Fibroblast of the aortic adventitia (primary cell): ENCODE measurements at regions not wholly inside any gene's neighbourhood (a gene's known extent, or its start where the extent isn't known, plus 50 kb on each side); places are given as distances from the start of the nearest gene placed in this dataset.

Experiments
- DNase-seq: peaks from one replicate; pipeline ENCODE4 v3.0.0-alpha.2; 2010; ENCODE audit warnings: low read depth
- H3K4me3 ChIP-seq: 2 replicates; pipeline ENCODE4 v1.5.1; 2011; ENCODE audit warnings: low read depth, mild to moderate bottlenecking, control low read depth, low read length, moderate library complexity
- TF ChIP-seq, protein P1 (sequence below): IDR thresholded peaks from 2 replicates; pipeline ENCODE4 v1.5.1; 2011; ENCODE audit warnings: mild to moderate bottlenecking, low read length, control low read depth, inconsistent platforms; ENCODE audit not compliant: insufficient read depth

DNA sequence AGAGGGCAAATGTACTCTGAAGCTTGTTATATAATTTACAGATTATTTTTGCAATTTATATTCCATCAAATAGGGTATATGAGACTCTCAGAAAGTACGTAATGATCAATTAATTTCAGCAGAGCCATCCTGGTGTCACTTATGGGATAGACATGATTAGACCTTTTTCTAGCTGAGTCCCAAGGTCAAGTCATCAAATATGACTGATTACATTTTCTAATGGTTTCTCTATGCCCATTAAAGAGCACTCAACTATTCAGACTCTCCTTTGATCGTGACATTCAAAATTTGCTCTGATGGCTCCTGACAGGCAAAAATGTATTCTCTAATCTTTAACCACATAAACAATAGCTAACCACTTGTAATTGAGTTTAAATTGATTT, 469.2 kb downstream of the COG6 start:
- TF ChIP-seq, protein P1, sequence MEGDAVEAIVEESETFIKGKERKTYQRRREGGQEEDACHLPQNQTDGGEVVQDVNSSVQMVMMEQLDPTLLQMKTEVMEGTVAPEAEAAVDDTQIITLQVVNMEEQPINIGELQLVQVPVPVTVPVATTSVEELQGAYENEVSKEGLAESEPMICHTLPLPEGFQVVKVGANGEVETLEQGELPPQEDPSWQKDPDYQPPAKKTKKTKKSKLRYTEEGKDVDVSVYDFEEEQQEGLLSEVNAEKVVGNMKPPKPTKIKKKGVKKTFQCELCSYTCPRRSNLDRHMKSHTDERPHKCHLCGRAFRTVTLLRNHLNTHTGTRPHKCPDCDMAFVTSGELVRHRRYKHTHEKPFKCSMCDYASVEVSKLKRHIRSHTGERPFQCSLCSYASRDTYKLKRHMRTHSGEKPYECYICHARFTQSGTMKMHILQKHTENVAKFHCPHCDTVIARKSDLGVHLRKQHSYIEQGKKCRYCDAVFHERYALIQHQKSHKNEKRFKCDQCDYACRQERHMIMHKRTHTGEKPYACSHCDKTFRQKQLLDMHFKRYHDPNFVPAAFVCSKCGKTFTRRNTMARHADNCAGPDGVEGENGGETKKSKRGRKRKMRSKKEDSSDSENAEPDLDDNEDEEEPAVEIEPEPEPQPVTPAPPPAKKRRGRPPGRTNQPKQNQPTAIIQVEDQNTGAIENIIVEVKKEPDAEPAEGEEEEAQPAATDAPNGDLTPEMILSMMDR = no peak
- DNase-seq = no peak
- no peak overlapping the region for H3K4me3 ChIP-seq

DNA sequence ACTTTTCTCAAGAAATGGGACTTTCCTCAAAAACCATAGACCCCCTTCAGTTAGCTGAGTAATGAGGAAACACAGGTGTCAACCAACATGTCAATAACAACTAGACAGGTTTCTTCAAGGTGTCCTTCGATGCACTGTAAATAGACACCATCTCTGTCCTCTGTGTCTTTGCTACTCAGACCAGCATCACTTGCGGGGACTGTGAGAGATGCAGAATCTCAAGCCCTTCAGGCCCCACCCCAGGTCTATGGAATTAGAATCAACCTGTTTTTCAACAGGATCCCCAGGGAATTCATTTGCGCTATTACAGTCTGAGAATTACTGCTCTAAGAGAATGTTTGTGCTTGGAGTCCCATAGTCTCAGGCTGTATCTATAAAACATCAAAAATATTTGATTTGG, 469.9 kb downstream of the COG6 start:
- TF ChIP-seq, protein P1 = no peak
- H3K4me3 ChIP-seq = no peak overlapping the region
- DNase-seq = no peak

DNA sequence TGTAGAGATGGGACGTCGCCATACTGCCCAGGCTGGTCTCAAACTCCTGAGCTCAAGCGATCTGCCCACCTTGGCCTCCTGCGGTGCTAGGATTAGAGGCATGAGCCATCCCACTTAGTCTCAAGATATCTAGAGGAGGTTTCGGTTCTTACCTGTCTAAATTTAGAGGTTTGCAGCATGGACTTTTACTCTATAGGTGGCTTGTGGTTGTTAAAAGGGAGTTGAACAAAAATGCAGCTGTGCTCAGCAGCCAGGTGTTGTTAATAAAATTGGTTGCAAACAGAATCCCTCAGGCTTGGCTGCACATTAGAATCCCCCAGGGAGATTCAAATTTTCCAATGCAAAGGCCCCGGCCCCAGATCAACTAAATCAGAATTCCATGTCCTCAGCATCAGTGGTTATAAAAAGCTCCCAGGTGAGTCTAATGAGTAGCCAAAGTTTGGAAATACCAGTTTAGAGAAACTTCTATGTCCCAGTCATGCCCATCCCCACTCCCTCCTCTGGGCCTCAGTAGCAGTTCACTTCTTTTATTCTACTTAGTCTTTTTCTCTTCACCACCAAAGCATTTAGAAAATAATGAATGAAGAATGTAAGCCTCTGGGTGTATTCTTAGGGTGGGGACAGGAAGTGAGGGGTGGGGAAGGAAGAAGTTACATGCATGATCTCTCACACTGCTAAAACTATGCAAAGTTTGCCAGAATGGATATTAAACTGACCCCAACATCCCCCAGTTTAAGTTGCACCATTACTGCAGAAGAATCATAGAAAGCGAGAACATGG, 471.0 kb downstream of the COG6 start:
- no peak overlapping the region for H3K4me3 ChIP-seq
- TF ChIP-seq, protein P1 = no peak
- no peak for DNase-seq

DNA sequence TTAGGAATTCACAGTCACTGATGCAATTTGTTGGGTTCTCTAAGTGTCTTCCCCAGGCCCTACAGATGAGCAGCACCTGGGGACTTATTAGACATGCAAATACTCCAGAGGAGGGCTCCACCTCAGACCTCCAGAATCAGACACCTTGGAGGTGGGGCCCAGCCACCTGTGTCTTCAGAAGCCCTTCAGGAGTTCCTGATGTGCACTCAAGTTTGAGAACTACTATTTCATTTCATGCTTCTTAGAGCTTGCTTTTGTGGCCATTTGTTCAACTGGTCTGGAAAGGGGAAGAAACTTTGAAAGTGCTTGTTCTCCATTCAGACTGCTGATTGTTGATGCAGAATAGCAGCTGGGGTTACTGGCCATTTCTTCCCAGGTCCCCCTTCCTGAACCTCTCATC, 472.0 kb downstream of the COG6 start:
- DNase-seq = no peak
- TF ChIP-seq, protein P1 = no peak
- no peak overlapping the region for H3K4me3 ChIP-seq

DNA sequence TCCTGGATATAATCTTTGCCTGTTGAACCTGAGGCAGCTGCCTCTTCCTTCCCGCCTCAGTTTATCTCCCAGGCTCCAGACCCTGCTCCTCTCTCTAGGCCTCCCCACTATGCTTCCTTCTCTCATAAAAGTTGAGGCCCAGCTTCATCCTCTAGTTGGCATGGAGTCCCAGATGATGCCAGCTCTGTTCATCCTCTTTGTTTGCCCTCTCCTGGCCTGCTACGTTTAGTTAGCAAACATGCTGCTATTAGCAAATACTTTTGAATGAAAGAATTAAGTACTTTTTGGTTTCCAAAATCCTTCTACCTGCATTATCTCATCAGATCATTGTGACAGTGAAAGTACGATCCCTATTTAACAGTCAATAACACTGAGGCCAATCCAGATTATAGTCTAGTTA, 472.5 kb downstream of the COG6 start:
- DNase-seq = no peak
- no peak overlapping the region for H3K4me3 ChIP-seq
- TF ChIP-seq, protein P1 = no peak

DNA sequence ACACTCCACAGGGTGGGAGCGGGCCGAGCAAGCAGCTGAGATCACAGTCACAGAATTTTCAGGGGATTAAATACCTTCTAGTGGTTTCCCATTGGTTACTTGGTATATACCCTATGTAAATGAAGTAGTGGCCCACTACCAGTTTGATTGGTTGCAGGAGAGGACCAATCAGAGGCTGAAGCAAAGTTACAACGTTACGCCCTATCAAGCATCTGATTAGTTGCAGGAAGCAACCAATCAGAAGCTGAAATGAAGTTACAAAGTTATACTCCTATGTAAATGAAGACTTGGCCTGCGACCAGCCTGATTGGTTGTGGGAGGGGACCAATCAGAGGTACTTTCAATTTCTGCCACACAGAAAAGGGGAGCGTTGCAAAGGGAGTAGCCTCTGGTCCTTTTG, 474.0 kb downstream of the COG6 start:
- H3K4me3 ChIP-seq = no peak overlapping the region
- TF ChIP-seq, protein P1 = no peak
- DNase-seq = no peak
